ENCODE measurements at regions not wholly inside any gene's neighbourhood (a gene's known extent, or its start where the extent isn't known, plus 50 kb on each side); places are given as distances from the start of the nearest gene placed in this dataset.

- TF ChIP-seq, protein P1, sequence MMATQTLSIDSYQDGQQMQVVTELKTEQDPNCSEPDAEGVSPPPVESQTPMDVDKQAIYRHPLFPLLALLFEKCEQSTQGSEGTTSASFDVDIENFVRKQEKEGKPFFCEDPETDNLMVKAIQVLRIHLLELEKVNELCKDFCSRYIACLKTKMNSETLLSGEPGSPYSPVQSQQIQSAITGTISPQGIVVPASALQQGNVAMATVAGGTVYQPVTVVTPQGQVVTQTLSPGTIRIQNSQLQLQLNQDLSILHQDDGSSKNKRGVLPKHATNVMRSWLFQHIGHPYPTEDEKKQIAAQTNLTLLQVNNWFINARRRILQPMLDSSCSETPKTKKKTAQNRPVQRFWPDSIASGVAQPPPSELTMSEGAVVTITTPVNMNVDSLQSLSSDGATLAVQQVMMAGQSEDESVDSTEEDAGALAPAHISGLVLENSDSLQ (IDR thresholded peaks at IDR 0.05) = no peak
- TF ChIP-seq BHLHE40 (IDR thresholded peaks at IDR 0.05; ENCODE audit: borderline replicate concordance) = no peak
- no peak for TF ChIP-seq ARNT (IDR thresholded peaks at IDR 0.05)
- TF ChIP-seq ZNF384 (IDR thresholded peaks at IDR 0.05) = no peak
- no peak for TF ChIP-seq SP1 (IDR thresholded peaks at IDR 0.05)
Observed at GRCh38 chr9:135342206-135343130, 137.1 kb upstream of the PPP1R26 start.

Measured in HEK293T (cell line).